ENCODE measurements at regions not wholly inside any gene's neighbourhood (a gene's known extent, or its start where the extent isn't known, plus 50 kb on each side); places are given as distances from the start of the nearest gene placed in this dataset.

GRCh38 chr6:71603021-71603420 lies 283.3 kb upstream of the RIMS1 start:
- Mint-ChIP-seq H3K27ac (no peak overlapping the region), H3K36me3 (no peaks in the 10 kb centered on the region), H3K4me3 (no peak overlapping the region), H3K9me3 (ENCODE audit: low read depth) (no peaks in the 10 kb centered on the region), H3K4me1 (no peaks in the 10 kb centered on the region), H3K27me3 (no peaks in the 10 kb centered on the region)
- CTCF ChIA-PET: no interaction called here
- DNase-seq (no peak), ATAC-seq (no peak)

- ATAC-seq (no peak), DNase-seq (no peak)
- Mint-ChIP-seq H3K27ac (no peak overlapping the region), H3K9me3 (ENCODE audit: low read depth) (no peaks in the 10 kb centered on the region), H3K4me3 (no peak overlapping the region), H3K4me1 (no peaks in the 10 kb centered on the region), H3K36me3 (no peaks in the 10 kb centered on the region), H3K27me3 (no peaks in the 10 kb centered on the region)
- CTCF ChIA-PET: no interaction called here
Observed at GRCh38 chr6:71608646-71609045, 277.7 kb upstream of the RIMS1 start.

- Mint-ChIP-seq H3K27me3 (no peaks in the 10 kb centered on the region), H3K36me3 (no peaks in the 10 kb centered on the region), H3K4me1 (no peaks in the 10 kb centered on the region), H3K4me3 (no peak overlapping the region), H3K27ac (no peak overlapping the region), H3K9me3 (ENCODE audit: low read depth) (peaks cover 5% of the 10 kb centered on the region)
- ATAC-seq (no peak), DNase-seq (no peak)
- CTCF ChIA-PET: no interaction called here
Observed at GRCh38 chr6:71619836-71620235, 266.5 kb upstream of the RIMS1 start.

GRCh38 chr6:71621918-71622519 lies 264.3 kb upstream of the RIMS1 start:
- Mint-ChIP-seq H3K4me3 (no peak overlapping the region), H3K27me3 (no peaks in the 10 kb centered on the region), H3K27ac (no peak overlapping the region), H3K36me3 (no peaks in the 10 kb centered on the region), H3K4me1 (no peaks in the 10 kb centered on the region), H3K9me3 (ENCODE audit: low read depth) (peaks cover 12% of the 10 kb centered on the region)
- ATAC-seq: no peak
- DNase-seq: no peak
- CTCF ChIA-PET: no interaction called here

GRCh38 chr6:71642120-71642519 lies 244.2 kb upstream of the RIMS1 start:
- CTCF ChIA-PET: no interaction called here
- H3K9me3 Mint-ChIP-seq (ENCODE audit: low read depth): peaks cover 3% of the 10 kb centered on the region
- ATAC-seq: no peak
- H3K27ac Mint-ChIP-seq: no peak overlapping the region
- no peaks in the 10 kb centered on the region for H3K4me1 Mint-ChIP-seq
- no peak for DNase-seq
- H3K36me3 Mint-ChIP-seq: no peaks in the 10 kb centered on the region
- no peaks in the 10 kb centered on the region for H3K27me3 Mint-ChIP-seq
- no peak overlapping the region for H3K4me3 Mint-ChIP-seq

- no peak for ATAC-seq
- Mint-ChIP-seq H3K4me1 (no peaks in the 10 kb centered on the region), H3K27ac (no peak overlapping the region), H3K36me3 (no peaks in the 10 kb centered on the region), H3K4me3 (no peak overlapping the region), H3K9me3 (ENCODE audit: low read depth) (peaks cover 3% of the 10 kb centered on the region), H3K27me3 (no peaks in the 10 kb centered on the region)
- CTCF ChIA-PET: no interaction called here
- no peak for DNase-seq
Observed at GRCh38 chr6:71642793-71643192, 243.6 kb upstream of the RIMS1 start.

GRCh38 chr6:71645299-71645698 lies 241.1 kb upstream of the RIMS1 start:
- CTCF ChIA-PET: no interaction called here
- Mint-ChIP-seq H3K4me1 (no peaks in the 10 kb centered on the region), H3K27ac (no peak overlapping the region), H3K4me3 (no peak overlapping the region), H3K36me3 (no peaks in the 10 kb centered on the region), H3K9me3 (ENCODE audit: low read depth) (peaks cover 3% of the 10 kb centered on the region), H3K27me3 (no peaks in the 10 kb centered on the region)
- ATAC-seq (no peak), DNase-seq (no peak)

GRCh38 chr6:71649915-71650314 lies 236.4 kb upstream of the RIMS1 start:
- H3K36me3 Mint-ChIP-seq: no peaks in the 10 kb centered on the region
- peaks cover 2% of the 10 kb centered on the region for H3K9me3 Mint-ChIP-seq (ENCODE audit: low read depth)
- DNase-seq: no peak
- no peaks in the 10 kb centered on the region for H3K4me1 Mint-ChIP-seq
- no peaks in the 10 kb centered on the region for H3K27me3 Mint-ChIP-seq
- no peak overlapping the region for H3K27ac Mint-ChIP-seq
- no peak for ATAC-seq
- CTCF ChIA-PET: no interaction called here
- H3K4me3 Mint-ChIP-seq: no peak overlapping the region

GRCh38 chr6:71651636-71652035 lies 234.7 kb upstream of the RIMS1 start:
- Mint-ChIP-seq H3K4me1 (no peaks in the 10 kb centered on the region), H3K4me3 (no peak overlapping the region), H3K27me3 (no peaks in the 10 kb centered on the region), H3K9me3 (ENCODE audit: low read depth) (peaks cover 2% of the 10 kb centered on the region), H3K27ac (no peak overlapping the region), H3K36me3 (no peaks in the 10 kb centered on the region)
- CTCF ChIA-PET: no interaction called here
- ATAC-seq: no peak
- DNase-seq: no peak

- no peak overlapping the region for H3K4me3 Mint-ChIP-seq
- H3K4me1 Mint-ChIP-seq: no peaks in the 10 kb centered on the region
- CTCF ChIA-PET: no interaction called here
- H3K36me3 Mint-ChIP-seq: no peaks in the 10 kb centered on the region
- ATAC-seq (no peak), DNase-seq (no peak)
- no peak overlapping the region for H3K27ac Mint-ChIP-seq
- H3K27me3 Mint-ChIP-seq: no peaks in the 10 kb centered on the region
- H3K9me3 Mint-ChIP-seq (ENCODE audit: low read depth): peaks cover 2% of the 10 kb centered on the region
Observed at GRCh38 chr6:71656121-71656520, 230.2 kb upstream of the RIMS1 start.

- no peak overlapping the region for H3K4me3 Mint-ChIP-seq
- CTCF ChIA-PET: no interaction called here
Observed at GRCh38 chr6:71665931-71666330, 220.4 kb upstream of the RIMS1 start.

GRCh38 chr6:71672876-71673275 lies 213.5 kb upstream of the RIMS1 start:
- Mint-ChIP-seq H3K4me1 (no peaks in the 10 kb centered on the region), H3K9me3 (ENCODE audit: low read depth) (no peaks in the 10 kb centered on the region), H3K36me3 (no peaks in the 10 kb centered on the region), H3K27me3 (no peaks in the 10 kb centered on the region), H3K27ac (no peak overlapping the region), H3K4me3 (no peak overlapping the region)
- CTCF ChIA-PET: no interaction called here
- ATAC-seq (no peak), DNase-seq (no peak)

More at GRCh38 chr6:71665931-71666330, 220.4 kb upstream of the RIMS1 start:
- ATAC-seq: no peak
- Mint-ChIP-seq H3K9me3 (ENCODE audit: low read depth) (no peaks in the 10 kb centered on the region), H3K27ac (no peak overlapping the region), H3K4me1 (no peaks in the 10 kb centered on the region), H3K27me3 (no peaks in the 10 kb centered on the region), H3K36me3 (no peaks in the 10 kb centered on the region)
- DNase-seq: no peak

GRCh38 chr6:71675386-71675785 lies 211.0 kb upstream of the RIMS1 start:
- Mint-ChIP-seq H3K36me3 (no peaks in the 10 kb centered on the region), H3K4me3 (no peak overlapping the region), H3K27ac (no peak overlapping the region), H3K4me1 (no peaks in the 10 kb centered on the region), H3K9me3 (ENCODE audit: low read depth) (no peaks in the 10 kb centered on the region), H3K27me3 (no peaks in the 10 kb centered on the region)
- CTCF ChIA-PET: no interaction called here
- DNase-seq (no peak), ATAC-seq (no peak)

- H3K27ac Mint-ChIP-seq: no peak overlapping the region
- DNase-seq: no peak
- ATAC-seq: no peak
- H3K4me1 Mint-ChIP-seq: no peaks in the 10 kb centered on the region
- H3K9me3 Mint-ChIP-seq (ENCODE audit: low read depth): no peaks in the 10 kb centered on the region
- no peaks in the 10 kb centered on the region for H3K27me3 Mint-ChIP-seq
- H3K36me3 Mint-ChIP-seq: no peaks in the 10 kb centered on the region
- H3K4me3 Mint-ChIP-seq: no peak overlapping the region
- CTCF ChIA-PET: no interaction called here
Observed at GRCh38 chr6:71676298-71676697, 210.1 kb upstream of the RIMS1 start.

GRCh38 chr6:71678091-71678490 lies 208.3 kb upstream of the RIMS1 start:
- H3K4me3 Mint-ChIP-seq: no peak overlapping the region
- ATAC-seq (no peak), DNase-seq (no peak)
- no peaks in the 10 kb centered on the region for H3K36me3 Mint-ChIP-seq
- H3K27ac Mint-ChIP-seq: no peak overlapping the region
- CTCF ChIA-PET: no interaction called here
- H3K27me3 Mint-ChIP-seq: no peaks in the 10 kb centered on the region
- no peaks in the 10 kb centered on the region for H3K4me1 Mint-ChIP-seq
- H3K9me3 Mint-ChIP-seq (ENCODE audit: low read depth): no peaks in the 10 kb centered on the region

All from activated CD8-positive, alpha-beta memory T cell treated with anti-CD3 and anti-CD28 coated beads, Interleukin-2, amount 10 ng/mL, durations not matched to agents 7 days and 5 days (primary cell).